Coronary artery (tissue), 2 donors: ENCODE measurements at regions not wholly inside any gene's neighbourhood (a gene's known extent, or its start where the extent isn't known, plus 50 kb on each side); places are given as distances from the start of the nearest gene placed in this dataset.

Experiments used
- DNase-seq: peaks from one replicate; pipeline ENCODE4 v3.0.0-alpha.2; 2017; ENCODE audit warnings: low spot score
- H3K27ac ChIP-seq, 2 donors: fragments of 200-600 bp; sonication (generic); one replicate each; pipeline ENCODE4 v1.5.1; 2016 to 2019
- H3K4me3 ChIP-seq: fragments of 200-600 bp; sonication (generic); 2 replicates; pipeline ENCODE4 v1.5.1; 2016; ENCODE audit warnings: mild to moderate bottlenecking, moderate library complexity
- TF ChIP-seq, protein P1 (sequence below): fragments of 200-600 bp; sonication (generic); IDR thresholded peaks from one replicate; pipeline ENCODE4 v1.5.1; 2019; ENCODE audit warnings: antibody characterized with exemption

DNA sequence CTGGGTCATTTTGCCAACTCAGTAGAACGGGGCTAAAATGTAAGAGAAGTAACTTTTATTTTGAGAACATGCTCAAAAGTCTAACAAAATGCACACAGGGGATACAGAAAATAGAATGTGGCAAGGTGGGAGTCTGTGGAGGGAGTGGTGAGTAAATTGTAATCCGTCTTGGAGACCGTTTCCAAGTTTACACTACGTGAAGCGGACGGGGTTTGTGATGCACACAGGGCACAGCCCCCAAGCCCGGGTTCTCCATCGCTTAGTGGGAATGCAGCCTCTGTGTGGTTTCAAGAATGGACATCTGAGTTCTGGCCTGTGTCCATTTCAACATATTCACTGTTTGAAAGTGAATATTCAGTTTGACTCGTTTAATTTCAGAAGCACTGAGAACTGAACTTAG lies 65.0 kb upstream of the TMEM18 start:
- TF ChIP-seq, protein P1, sequence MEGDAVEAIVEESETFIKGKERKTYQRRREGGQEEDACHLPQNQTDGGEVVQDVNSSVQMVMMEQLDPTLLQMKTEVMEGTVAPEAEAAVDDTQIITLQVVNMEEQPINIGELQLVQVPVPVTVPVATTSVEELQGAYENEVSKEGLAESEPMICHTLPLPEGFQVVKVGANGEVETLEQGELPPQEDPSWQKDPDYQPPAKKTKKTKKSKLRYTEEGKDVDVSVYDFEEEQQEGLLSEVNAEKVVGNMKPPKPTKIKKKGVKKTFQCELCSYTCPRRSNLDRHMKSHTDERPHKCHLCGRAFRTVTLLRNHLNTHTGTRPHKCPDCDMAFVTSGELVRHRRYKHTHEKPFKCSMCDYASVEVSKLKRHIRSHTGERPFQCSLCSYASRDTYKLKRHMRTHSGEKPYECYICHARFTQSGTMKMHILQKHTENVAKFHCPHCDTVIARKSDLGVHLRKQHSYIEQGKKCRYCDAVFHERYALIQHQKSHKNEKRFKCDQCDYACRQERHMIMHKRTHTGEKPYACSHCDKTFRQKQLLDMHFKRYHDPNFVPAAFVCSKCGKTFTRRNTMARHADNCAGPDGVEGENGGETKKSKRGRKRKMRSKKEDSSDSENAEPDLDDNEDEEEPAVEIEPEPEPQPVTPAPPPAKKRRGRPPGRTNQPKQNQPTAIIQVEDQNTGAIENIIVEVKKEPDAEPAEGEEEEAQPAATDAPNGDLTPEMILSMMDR, result no peak
- Histone ChIP-seq H3K4me3 (no peak overlapping the region), H3K27ac (no peak overlapping the region)
- no peak for DNase-seq

DNA sequence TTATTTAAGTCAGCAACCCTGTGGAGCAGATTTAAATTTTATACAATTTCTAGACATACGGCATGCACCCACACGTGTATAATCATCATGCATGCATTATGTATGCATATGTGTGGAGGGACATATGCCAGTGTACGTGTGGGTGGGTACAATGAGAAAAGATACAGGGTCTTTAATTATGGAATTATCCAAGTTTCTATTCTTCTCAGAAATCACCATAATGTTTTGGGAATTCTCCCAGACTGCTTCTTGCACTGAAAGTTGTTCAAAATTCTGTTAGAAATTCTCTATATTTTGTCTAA lies 63.9 kb upstream of the TMEM18 start:
- no peak for DNase-seq
- H3K27ac ChIP-seq, result no peak overlapping the region

DNA sequence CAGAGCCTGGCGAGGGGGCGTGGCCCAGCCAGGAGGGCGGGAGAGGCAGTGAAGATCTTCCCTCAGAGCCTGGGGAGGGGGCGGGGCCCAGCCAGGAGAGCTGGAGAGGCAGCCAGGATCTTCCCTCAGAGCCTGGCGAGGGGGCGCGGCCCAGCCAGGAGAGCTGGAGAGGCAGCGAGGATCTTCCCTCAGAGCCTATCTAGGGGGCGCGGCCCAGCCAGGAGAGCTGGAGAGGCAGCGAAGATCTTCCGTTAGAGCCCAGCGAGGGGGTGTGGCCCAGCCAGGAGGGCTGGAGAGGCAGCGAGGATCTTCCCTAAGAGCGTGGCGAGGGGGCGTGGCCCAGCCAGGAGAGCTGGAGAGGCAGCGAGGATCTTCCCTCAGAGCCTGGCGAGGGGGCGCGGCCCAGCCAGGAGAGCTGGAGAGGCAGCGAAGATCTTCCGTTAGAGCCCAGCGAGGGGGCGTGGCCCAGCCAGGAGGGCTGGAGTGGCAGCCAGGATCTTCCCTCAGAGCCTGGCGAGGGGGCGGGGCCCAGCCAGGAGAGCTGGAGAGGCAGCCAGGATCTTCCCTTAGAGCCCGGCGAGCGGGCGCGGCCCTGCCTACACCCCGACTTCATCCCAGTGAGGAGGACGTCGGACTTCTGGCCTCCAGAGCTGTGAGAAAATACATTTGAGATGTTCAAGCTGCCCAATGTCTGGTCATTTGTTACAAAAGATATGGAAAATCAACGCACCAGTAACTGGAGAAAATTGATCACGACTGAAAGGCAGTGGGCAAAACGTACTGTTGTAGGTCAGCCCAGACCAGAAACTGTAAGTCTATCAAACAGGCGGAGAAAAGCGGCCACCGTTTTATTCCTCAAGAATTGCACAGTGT lies 63.4 kb upstream of the TMEM18 start:
- Histone ChIP-seq H3K27ac (peak overlapping the region in 1 of 2 donors; percentile 40), H3K4me3 (peak overlapping the region; percentile 74)
- peak; percentile 89 for DNase-seq

More for the DNA sequence above, 63.9 kb upstream of the TMEM18 start:
- H3K4me3 ChIP-seq, result peak overlapping the region; percentile 74
- TF ChIP-seq, protein P1, result no peak

DNA sequence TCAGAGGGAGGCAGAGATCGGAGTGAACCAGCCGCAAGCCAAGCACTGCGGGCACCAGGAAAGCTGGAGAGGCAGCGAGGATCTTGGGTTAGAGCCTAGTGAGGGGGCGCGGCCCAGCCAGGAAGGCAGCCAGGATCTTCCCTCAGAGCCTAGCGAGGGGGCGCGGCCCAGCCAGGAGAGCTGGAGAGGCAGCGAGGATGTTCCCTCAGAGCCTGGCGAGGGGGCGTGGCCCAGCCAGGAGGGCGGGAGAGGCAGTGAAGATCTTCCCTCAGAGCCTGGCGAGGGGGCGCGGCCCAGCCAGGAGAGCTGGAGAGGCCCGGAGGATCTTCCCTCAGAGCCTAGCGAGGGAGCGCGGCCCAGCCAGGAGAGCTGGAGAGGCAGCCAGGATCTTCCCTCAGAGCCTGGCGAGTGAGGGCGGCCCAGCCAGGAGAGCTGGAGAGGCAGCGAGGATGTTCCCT lies 62.7 kb upstream of the TMEM18 start:
- Histone ChIP-seq H3K4me3 (peak overlapping the region; percentile 74), H3K27ac (peak overlapping the region in 1 of 2 donors; percentile 40)
- peak; percentile 89 for DNase-seq

DNA sequence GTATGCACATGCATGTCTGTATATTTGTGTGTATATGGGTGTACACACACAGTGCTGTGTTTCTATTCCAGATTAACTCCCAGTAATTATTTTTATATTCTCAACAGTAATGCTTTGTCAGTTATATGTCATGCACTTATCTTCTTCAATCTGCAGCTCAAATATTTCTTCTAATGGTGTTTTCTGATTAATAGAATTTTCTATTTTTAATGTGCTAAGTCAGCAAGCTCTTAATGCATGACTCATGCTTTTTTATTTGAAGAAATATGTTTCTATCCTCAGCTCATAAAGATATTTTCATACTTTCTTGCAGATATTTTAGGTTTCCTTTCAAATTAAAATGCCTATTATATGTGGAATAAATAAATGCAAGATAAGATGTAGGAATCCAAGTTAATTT lies 59.7 kb upstream of the TMEM18 start:
- Histone ChIP-seq H3K4me3 (no peak overlapping the region), H3K27ac (no peak overlapping the region)
- TF ChIP-seq, protein P1, result no peak
- no peak for DNase-seq

DNA sequence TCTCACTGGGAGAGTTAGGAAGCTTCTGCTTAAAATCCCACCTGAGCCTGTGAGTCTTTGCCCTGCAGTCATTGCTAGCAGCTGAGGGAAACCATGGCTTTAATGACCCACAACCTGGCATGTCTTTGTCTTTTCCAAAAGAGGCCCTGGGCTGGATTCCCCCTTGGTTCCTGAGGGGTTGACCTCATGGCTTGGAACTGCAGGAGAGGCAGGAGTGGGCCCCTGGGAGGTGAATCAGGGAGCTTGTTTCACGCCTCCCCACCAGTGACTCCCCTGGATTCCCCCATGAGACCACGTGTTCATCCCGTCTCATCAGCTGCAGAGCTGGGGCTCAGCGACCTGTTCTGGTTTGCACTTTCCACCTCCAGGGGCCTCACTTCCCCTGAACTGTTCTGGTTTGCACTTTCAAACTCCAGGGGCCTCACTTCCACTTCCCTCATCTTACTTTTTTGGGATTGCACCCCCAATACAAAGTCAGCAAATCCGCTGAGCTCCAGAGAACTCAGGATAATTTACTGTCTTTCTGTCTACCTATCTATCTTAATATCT lies 58.5 kb upstream of the TMEM18 start:
- H3K4me3 ChIP-seq, result no peak overlapping the region
- TF ChIP-seq, protein P1, result no peak
- DNase-seq, result no peak
- no peak overlapping the region for H3K27ac ChIP-seq

DNA sequence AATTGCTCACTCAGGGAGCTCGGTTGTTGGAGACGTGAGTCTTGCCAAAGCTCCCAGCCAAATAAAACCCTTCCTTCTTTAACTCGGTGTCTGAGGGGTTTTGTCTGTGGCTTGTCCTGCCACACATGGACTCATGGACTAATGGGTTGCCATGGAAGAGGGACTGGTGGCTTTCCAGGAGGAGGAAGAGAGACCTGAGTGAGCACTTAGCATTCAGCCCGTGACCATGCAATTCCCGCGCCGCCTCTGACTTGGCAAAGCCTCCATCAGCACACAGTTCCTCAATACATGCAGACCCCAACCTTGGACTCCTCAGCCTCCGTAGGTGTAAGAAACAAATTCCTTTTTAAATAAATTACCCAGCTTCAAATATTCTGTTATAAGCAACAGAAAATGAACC lies 57.3 kb upstream of the TMEM18 start:
- no peak for DNase-seq
- H3K27ac ChIP-seq, result no peak overlapping the region
- TF ChIP-seq, protein P1, result no peak
- no peak overlapping the region for H3K4me3 ChIP-seq

DNA sequence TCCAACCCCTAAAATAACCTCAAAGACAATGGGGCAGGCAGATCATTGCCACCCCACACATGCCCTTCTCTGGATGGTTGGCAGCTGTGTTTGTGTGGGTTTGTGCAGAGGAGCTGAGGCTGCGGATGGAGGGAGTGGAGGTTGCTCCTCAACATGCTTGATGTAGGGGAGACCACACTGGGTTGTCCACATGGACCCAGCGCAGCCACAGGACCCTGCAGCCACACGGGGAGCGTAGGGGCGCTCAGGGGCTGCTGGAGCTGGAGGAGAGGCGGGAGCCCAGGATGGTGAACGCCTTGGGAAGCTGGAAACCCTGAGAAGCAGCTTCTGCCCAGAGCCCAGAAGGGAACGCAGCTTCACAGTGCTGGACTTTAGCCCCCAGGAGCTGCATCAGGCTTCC lies 56.3 kb upstream of the TMEM18 start:
- Histone ChIP-seq H3K4me3 (no peak overlapping the region), H3K27ac (no peak overlapping the region)
- no peak for DNase-seq
- TF ChIP-seq, protein P1, result no peak
